ENCODE measurements at regions not wholly inside any gene's neighbourhood (a gene's known extent, or its start where the extent isn't known, plus 50 kb on each side); places are given as distances from the start of the nearest gene placed in this dataset.

GRCh38 chr4:59936566-59936965, 1263.6 kb upstream of the ADGRL3 start:
- Histone ChIP-seq H3K27me3 (replicated peaks) (no peaks in the 10 kb centered on the region), H3K4me3 (no peak overlapping the region), H3K9me3 (replicated peaks) (no peaks in the 10 kb centered on the region), H3K4me1 (replicated peaks) (no peaks in the 10 kb centered on the region), H3K27ac (no peak overlapping the region), H3K36me3 (no peaks in the 10 kb centered on the region)
- DNase-seq (ENCODE audit: low read depth in 1 of 2, low spot score in 2 of 2): no peak

- Histone ChIP-seq H3K9me3 (replicated peaks) (no peaks in the 10 kb centered on the region), H3K4me3 (no peak overlapping the region), H3K36me3 (no peaks in the 10 kb centered on the region), H3K27me3 (replicated peaks) (no peaks in the 10 kb centered on the region), H3K4me1 (replicated peaks) (no peaks in the 10 kb centered on the region), H3K27ac (no peak overlapping the region)
- DNase-seq (ENCODE audit: low read depth in 1 of 2, low spot score in 2 of 2): no peak
Measured at GRCh38 chr4:59938166-59938565, 1262.0 kb upstream of the ADGRL3 start.

GRCh38 chr4:59945277-59945676, 1254.8 kb upstream of the ADGRL3 start:
- no peaks in the 10 kb centered on the region for H3K4me1 ChIP-seq (replicated peaks)
- H3K27me3 ChIP-seq (replicated peaks): no peaks in the 10 kb centered on the region
- H3K27ac ChIP-seq: no peak overlapping the region
- no peak for DNase-seq (ENCODE audit: low read depth in 1 of 2, low spot score in 2 of 2)
- H3K36me3 ChIP-seq: no peaks in the 10 kb centered on the region
- no peak overlapping the region for H3K4me3 ChIP-seq
- H3K9me3 ChIP-seq (replicated peaks): no peaks in the 10 kb centered on the region

- Histone ChIP-seq H3K27me3 (replicated peaks) (no peaks in the 10 kb centered on the region), H3K36me3 (no peaks in the 10 kb centered on the region), H3K9me3 (replicated peaks) (no peaks in the 10 kb centered on the region), H3K27ac (no peak overlapping the region), H3K4me1 (replicated peaks) (no peaks in the 10 kb centered on the region), H3K4me3 (no peak overlapping the region)
- no peak for DNase-seq (ENCODE audit: low read depth in 1 of 2, low spot score in 2 of 2)
Measured at GRCh38 chr4:59945716-59946115, 1254.4 kb upstream of the ADGRL3 start.

GRCh38 chr4:59956366-59956765, 1243.8 kb upstream of the ADGRL3 start:
- no peak overlapping the region for H3K4me3 ChIP-seq
- no peaks in the 10 kb centered on the region for H3K36me3 ChIP-seq
- no peak for DNase-seq (ENCODE audit: low read depth in 1 of 2, low spot score in 2 of 2)
- no peaks in the 10 kb centered on the region for H3K9me3 ChIP-seq (replicated peaks)
- H3K4me1 ChIP-seq (replicated peaks): no peaks in the 10 kb centered on the region
- H3K27me3 ChIP-seq (replicated peaks): no peaks in the 10 kb centered on the region
- no peak overlapping the region for H3K27ac ChIP-seq

GRCh38 chr4:59960143-59960542, 1240.0 kb upstream of the ADGRL3 start:
- no peaks in the 10 kb centered on the region for H3K36me3 ChIP-seq
- H3K27ac ChIP-seq: no peak overlapping the region
- no peaks in the 10 kb centered on the region for H3K4me1 ChIP-seq (replicated peaks)
- no peaks in the 10 kb centered on the region for H3K9me3 ChIP-seq (replicated peaks)
- no peaks in the 10 kb centered on the region for H3K27me3 ChIP-seq (replicated peaks)
- no peak overlapping the region for H3K4me3 ChIP-seq
- DNase-seq (ENCODE audit: low read depth in 1 of 2, low spot score in 2 of 2): no peak

- Histone ChIP-seq H3K4me1 (replicated peaks) (no peaks in the 10 kb centered on the region), H3K4me3 (no peak overlapping the region), H3K9me3 (replicated peaks) (no peaks in the 10 kb centered on the region), H3K27me3 (replicated peaks) (no peaks in the 10 kb centered on the region), H3K27ac (no peak overlapping the region), H3K36me3 (no peaks in the 10 kb centered on the region)
- DNase-seq (ENCODE audit: low read depth in 1 of 2, low spot score in 2 of 2): no peak
Measured at GRCh38 chr4:59966758-59967157, 1233.4 kb upstream of the ADGRL3 start.

GRCh38 chr4:59968796-59969195, 1231.3 kb upstream of the ADGRL3 start:
- Histone ChIP-seq H3K4me1 (replicated peaks) (no peaks in the 10 kb centered on the region), H3K27me3 (replicated peaks) (no peaks in the 10 kb centered on the region), H3K4me3 (no peak overlapping the region), H3K27ac (no peak overlapping the region), H3K9me3 (replicated peaks) (no peaks in the 10 kb centered on the region), H3K36me3 (no peaks in the 10 kb centered on the region)
- DNase-seq (ENCODE audit: low read depth in 1 of 2, low spot score in 2 of 2): no peak

- H3K36me3 ChIP-seq: no peaks in the 10 kb centered on the region
- H3K4me1 ChIP-seq (replicated peaks): no peaks in the 10 kb centered on the region
Measured at GRCh38 chr4:59969909-59970308, 1230.2 kb upstream of the ADGRL3 start.

GRCh38 chr4:59971952-59972351, 1228.2 kb upstream of the ADGRL3 start:
- DNase-seq (ENCODE audit: low read depth in 1 of 2, low spot score in 2 of 2): no peak
- H3K27me3 ChIP-seq (replicated peaks): no peaks in the 10 kb centered on the region

More at GRCh38 chr4:59969909-59970308, 1230.2 kb upstream of the ADGRL3 start:
- Histone ChIP-seq H3K4me3 (no peak overlapping the region), H3K27ac (no peak overlapping the region), H3K9me3 (replicated peaks) (no peaks in the 10 kb centered on the region), H3K27me3 (replicated peaks) (no peaks in the 10 kb centered on the region)
- no peak for DNase-seq (ENCODE audit: low read depth in 1 of 2, low spot score in 2 of 2)

GRCh38 chr4:59973492-59973891, 1226.6 kb upstream of the ADGRL3 start:
- Histone ChIP-seq H3K9me3 (replicated peaks) (no peaks in the 10 kb centered on the region), H3K27me3 (replicated peaks) (no peaks in the 10 kb centered on the region), H3K27ac (no peak overlapping the region), H3K4me3 (no peak overlapping the region), H3K36me3 (no peaks in the 10 kb centered on the region), H3K4me1 (replicated peaks) (no peaks in the 10 kb centered on the region)
- no peak for DNase-seq (ENCODE audit: low read depth in 1 of 2, low spot score in 2 of 2)

More at GRCh38 chr4:59971952-59972351, 1228.2 kb upstream of the ADGRL3 start:
- no peaks in the 10 kb centered on the region for H3K4me1 ChIP-seq (replicated peaks)
- H3K9me3 ChIP-seq (replicated peaks): no peaks in the 10 kb centered on the region
- H3K36me3 ChIP-seq: no peaks in the 10 kb centered on the region
- no peak overlapping the region for H3K4me3 ChIP-seq
- no peak overlapping the region for H3K27ac ChIP-seq

- no peak overlapping the region for H3K27ac ChIP-seq
- no peaks in the 10 kb centered on the region for H3K9me3 ChIP-seq (replicated peaks)
- no peak for DNase-seq (ENCODE audit: low read depth in 1 of 2, low spot score in 2 of 2)
- H3K36me3 ChIP-seq: no peaks in the 10 kb centered on the region
- H3K27me3 ChIP-seq (replicated peaks): no peaks in the 10 kb centered on the region
- H3K4me1 ChIP-seq (replicated peaks): no peaks in the 10 kb centered on the region
- no peak overlapping the region for H3K4me3 ChIP-seq
Measured at GRCh38 chr4:59979061-59979460, 1221.1 kb upstream of the ADGRL3 start.

- Histone ChIP-seq H3K36me3 (no peaks in the 10 kb centered on the region), H3K4me3 (no peak overlapping the region), H3K27me3 (replicated peaks) (no peaks in the 10 kb centered on the region), H3K4me1 (replicated peaks) (no peaks in the 10 kb centered on the region), H3K9me3 (replicated peaks) (0 out of 2 replicates have a peak, but pooled peaks cover 2% of the 10 kb centered on the region), H3K27ac (no peak overlapping the region)
- no peak for DNase-seq (ENCODE audit: low read depth in 1 of 2, low spot score in 2 of 2)
Measured at GRCh38 chr4:59983852-59984251, 1216.3 kb upstream of the ADGRL3 start.

- 0 out of 2 replicates have a peak, but pooled peaks cover 2% of the 10 kb centered on the region for H3K9me3 ChIP-seq (replicated peaks)
- no peaks in the 10 kb centered on the region for H3K4me1 ChIP-seq (replicated peaks)
- no peak overlapping the region for H3K27ac ChIP-seq
- no peaks in the 10 kb centered on the region for H3K36me3 ChIP-seq
- no peak for DNase-seq (ENCODE audit: low read depth in 1 of 2, low spot score in 2 of 2)
- H3K4me3 ChIP-seq: no peak overlapping the region
- no peaks in the 10 kb centered on the region; the same call in 1 of the 2 replicates for H3K27me3 ChIP-seq (replicated peaks)
Measured at GRCh38 chr4:59987289-59987688, 1212.8 kb upstream of the ADGRL3 start.

- H3K4me3 ChIP-seq: no peak overlapping the region
Measured at GRCh38 chr4:59994118-59994517, 1206.0 kb upstream of the ADGRL3 start.

More at GRCh38 chr4:59994118-59994517, 1206.0 kb upstream of the ADGRL3 start:
- no peaks in the 10 kb centered on the region for H3K4me1 ChIP-seq (replicated peaks)
- H3K36me3 ChIP-seq: no peaks in the 10 kb centered on the region
- H3K27ac ChIP-seq: no peak overlapping the region
- no peak for DNase-seq (ENCODE audit: low read depth in 1 of 2, low spot score in 2 of 2)
- no peaks in the 10 kb centered on the region; the same call in 1 of the 2 replicates for H3K27me3 ChIP-seq (replicated peaks)
- no peaks in the 10 kb centered on the region for H3K9me3 ChIP-seq (replicated peaks)
